Fibroblast of skin of scalp (primary cell): ENCODE measurements at regions not wholly inside any gene's neighbourhood (a gene's known extent, or its start where the extent isn't known, plus 50 kb on each side); places are given as distances from the start of the nearest gene placed in this dataset.

Experiments used
- DNase-seq: peaks from one replicate; pipeline ENCODE4 v3.0.0-alpha.2; 2013

DNA sequence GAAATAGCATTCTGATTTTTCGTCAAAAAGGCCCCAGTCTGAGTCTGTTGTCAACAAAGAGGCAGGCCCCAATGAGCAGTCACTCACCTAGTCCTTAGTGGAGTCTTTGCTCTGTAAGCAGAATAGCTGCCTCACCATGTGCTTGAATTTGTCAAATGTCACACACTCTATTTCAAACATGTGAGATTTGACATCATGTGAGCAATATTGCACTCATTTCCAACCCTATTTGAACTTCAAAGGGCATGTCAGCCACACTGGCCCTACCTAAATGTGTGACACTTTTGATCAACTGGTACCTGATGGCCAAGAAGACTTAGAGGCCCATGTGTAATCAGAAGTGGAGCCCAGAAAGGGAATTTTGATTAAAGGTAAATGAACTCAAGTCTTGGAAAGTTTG is 59.4 kb upstream of the PLAC1 start:
- DNase-seq = no peak

DNA sequence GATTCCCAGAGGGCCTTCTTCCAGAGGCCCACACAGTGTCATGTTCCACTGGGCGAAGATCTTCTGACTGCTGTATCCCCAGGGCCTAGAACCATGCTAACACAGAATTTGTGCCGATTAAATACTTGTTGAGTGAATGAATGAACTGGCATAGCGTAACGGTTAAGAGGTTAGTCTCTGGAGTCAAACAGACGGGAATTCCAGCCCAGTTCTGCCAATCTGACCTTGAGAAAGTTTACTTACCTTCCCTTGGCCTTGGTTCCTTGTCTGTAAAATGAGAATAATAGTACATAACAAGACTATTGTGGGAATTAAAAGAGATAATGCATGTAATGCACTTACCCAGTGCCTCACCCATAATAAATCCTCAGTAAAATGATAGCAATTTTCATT is 58.3 kb upstream of the PLAC1 start:
- no peak for DNase-seq

DNA sequence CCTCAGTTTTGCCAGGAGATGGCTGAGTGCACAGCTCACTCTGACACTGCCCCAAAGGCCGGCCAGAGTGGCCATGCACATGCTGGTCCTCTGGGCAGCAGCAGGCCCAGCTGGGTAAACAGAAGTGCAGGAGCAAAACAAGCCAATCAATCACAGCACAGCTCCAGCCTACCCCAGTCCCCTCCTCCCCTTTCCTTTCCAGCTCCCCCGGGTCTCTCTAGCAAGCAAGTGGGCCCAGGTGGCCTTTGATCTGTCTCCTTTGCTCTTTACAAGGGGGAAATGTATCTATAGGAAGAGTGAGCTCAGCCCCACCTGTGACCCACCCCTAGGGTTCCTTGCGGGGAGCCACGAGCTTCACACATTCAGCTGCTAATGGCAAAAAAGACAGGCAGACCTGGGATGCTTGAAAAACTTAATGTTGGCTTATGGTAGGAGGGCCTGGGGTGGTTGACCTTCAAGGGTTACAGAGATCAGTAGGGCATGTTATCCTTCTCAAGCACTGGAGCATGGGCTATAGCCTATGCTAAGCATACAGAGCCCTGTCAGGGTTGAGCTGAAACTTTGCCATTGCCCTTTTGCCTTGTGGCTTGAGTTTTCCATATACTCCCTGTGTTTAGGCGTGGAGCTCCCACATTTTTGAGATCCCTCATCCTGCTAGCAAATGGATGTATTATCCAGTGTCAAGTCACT is 57.8 kb upstream of the PLAC1 start:
- no peak for DNase-seq

DNA sequence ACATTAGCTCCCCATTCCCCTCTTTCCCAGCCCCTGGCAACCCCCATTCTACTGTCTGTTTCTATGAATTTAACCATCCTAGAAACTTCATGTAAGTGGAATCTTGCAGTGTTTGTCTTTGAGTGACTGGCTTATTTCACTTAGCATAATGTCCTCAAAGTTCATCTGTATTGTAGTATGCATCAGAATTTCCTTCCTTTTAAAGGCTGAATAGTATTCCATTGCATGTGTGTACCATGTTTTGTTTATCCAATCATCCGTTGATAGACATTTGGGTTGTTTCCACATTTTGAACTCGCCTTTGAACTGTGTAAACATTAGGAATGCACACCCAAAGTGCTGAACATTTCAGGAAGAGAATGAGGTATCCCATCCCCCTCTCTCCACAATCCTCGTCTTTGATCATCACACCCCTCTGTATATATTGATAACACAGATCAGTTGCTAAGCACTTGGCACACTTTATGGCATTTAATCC is 56.4 kb upstream of the PLAC1 start:
- no peak for DNase-seq

DNA sequence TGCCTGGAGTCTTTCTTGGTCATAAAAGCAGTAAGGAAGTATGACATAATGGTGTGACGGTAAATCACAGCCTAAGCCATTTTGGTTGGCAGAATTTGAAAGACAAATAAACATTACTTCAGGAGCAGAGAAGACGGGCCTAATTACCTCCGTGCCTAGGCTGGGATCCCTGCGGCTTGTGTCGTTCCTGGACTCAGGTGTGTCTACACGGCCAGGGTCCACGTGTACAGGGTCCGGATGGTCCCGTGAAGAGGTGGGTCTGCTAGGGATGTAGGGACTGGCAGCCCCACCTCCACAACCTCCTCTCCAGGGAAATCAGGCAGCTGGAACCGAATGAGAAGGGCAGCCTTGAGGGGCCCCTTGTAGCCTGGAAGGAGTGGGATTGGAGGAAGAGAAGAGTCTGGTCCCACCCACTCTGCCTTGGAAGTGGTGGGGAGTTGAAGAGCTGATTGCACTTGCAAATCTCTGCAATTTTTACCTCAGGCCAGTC is 55.4 kb upstream of the PLAC1 start:
- DNase-seq = no peak

DNA sequence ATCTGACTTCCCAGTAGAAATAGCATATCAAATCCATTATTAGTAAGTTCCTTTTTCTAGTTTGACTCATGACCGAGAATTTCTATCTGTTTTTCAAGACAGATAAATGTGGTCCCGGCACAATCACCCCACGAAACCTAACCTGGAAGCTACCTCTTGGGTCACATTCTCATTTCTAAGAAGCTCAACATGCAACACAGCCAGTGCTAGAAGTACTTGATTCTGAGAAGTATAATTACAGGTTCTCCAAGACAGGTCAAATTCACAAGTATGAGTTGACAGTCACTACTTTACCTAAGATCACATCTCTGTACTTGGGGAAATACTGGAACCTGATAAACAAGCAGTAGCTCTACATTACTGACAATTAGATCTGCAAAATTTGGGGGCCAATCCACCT is 54.0 kb upstream of the PLAC1 start:
- no peak for DNase-seq

DNA sequence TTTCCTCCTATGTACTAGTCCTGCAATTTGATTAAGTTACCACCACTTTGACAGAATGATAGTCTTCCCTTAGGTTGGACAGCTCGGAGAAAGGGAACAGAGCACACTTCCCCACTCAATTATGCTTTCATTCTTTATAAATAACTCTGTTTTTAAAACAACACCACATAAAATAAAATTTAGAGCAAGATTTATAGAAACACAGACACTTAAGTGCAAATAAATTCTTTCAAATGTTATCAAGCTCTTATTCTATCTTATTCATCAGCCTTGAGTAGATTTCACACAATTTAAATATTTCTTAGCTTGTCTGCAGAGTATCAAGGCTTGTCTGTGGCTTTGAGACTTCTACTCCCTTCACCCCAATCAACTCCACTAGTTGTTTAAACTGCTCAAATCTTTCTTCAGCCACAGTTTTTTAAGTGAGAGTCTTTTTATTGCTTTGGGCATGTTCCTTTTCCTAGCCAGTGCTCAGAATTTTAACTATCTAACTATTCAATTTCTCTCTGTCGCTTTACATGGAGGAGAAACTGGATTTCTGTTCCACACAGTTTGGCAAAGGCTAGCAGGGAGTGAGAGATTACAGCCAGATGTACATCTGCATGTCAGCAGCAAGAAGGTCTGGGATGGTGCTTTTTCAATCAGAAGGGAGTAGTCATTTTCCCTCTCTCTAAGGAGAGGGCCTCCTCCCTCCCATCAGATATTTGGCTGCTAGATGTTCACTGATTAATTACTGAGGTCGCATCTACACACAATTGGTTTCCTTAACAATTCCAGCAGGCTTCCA is 53.1 kb upstream of the PLAC1 start:
- no peak for DNase-seq
